ENCODE measurements at regions not wholly inside any gene's neighbourhood (a gene's known extent, or its start where the extent isn't known, plus 50 kb on each side); places are given as distances from the start of the nearest gene placed in this dataset.

DNA sequence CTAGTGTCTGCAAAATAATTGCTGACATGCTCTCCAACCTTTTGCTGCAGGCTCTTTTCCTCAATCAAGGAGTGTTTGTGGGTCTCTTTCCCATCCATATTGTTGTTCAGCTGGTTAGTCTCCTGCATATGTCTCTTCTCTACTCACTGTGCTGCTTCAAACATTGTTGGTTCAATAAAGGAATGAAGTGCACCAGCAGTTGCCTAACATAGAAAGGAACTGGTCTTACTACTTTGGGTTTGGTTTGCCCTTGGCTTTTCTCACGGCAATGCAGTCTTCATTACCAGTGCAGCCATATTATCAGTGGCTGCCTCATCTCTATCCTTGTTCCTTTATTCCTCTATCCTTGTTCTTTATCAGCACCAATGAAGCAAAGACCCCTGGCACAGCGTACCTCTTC lies 169.7 kb upstream of the TPK1 start:
- Histone ChIP-seq H3K9me3 (ENCODE audit: control insufficient read depth in 1 of 2, insufficient read depth in 1 of 2, low read length in 2 of 2) (peaks cover 4 to 12% of the 10 kb centered on the region in 2 experiments), H3K27ac (ENCODE audit: low read depth in 1 of 2, low read length in 2 of 2) (no peak overlapping the region), H3K27me3 (ENCODE audit: control insufficient read depth in 1 of 2, insufficient read depth in 2 of 2, low read length in 2 of 2) (no peaks in the 10 kb centered on the region), H3K36me3 (ENCODE audit: insufficient read depth, low read length) (no peaks in the 10 kb centered on the region), H3K4me1 (ENCODE audit: insufficient read depth, low read length) (no peaks in the 10 kb centered on the region), H3K4me3 (ENCODE audit: low read length) (no peak overlapping the region)
- Mint-ChIP-seq H3K4me1 (ENCODE audit: low read depth) (no peaks in the 10 kb centered on the region), H3K4me3 (no peak overlapping the region), H3K27ac (no peak overlapping the region), H3K27me3 (peaks cover 6% of the 10 kb centered on the region), H3K9me3 (peaks cover 4% of the 10 kb centered on the region), H3K36me3 (ENCODE audit: low read depth) (no peaks in the 10 kb centered on the region)
- TF ChIP-seq, protein P1, sequence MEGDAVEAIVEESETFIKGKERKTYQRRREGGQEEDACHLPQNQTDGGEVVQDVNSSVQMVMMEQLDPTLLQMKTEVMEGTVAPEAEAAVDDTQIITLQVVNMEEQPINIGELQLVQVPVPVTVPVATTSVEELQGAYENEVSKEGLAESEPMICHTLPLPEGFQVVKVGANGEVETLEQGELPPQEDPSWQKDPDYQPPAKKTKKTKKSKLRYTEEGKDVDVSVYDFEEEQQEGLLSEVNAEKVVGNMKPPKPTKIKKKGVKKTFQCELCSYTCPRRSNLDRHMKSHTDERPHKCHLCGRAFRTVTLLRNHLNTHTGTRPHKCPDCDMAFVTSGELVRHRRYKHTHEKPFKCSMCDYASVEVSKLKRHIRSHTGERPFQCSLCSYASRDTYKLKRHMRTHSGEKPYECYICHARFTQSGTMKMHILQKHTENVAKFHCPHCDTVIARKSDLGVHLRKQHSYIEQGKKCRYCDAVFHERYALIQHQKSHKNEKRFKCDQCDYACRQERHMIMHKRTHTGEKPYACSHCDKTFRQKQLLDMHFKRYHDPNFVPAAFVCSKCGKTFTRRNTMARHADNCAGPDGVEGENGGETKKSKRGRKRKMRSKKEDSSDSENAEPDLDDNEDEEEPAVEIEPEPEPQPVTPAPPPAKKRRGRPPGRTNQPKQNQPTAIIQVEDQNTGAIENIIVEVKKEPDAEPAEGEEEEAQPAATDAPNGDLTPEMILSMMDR (IDR thresholded peaks at IDR 0.05): no peak
- ATAC-seq (ENCODE audit: poor library complexity) (no peak), DNase-seq (no peak)
- ChIA-PET POLR2A (no interaction called here), CTCF (no interaction called here)
- intact Hi-C loops (cut with DNase I, micrococcal nuclease): no loop called here

DNA sequence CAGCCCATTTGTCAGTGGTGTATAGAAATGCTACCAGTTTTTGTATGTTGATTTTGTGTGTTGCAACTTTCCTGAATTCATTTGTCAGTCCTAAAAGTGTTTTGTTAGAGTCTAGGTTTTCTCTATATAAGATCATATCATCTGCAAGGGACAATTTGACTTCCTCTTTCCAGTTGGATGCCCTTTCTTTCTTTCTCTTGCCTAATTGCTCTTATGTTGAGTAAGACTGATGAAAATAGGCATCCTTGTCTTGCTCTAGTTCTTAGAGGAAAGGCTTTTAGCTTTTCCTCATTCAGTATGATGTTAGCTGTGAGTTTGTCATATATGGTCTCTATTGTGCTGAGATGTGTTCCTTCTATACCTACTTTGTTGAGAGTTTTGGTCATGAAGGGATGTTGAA lies 161.7 kb upstream of the TPK1 start:
- H3K4me3 Mint-ChIP-seq: no peak overlapping the region
- H3K36me3 Mint-ChIP-seq (ENCODE audit: low read depth): no peaks in the 10 kb centered on the region
- no peaks in the 10 kb centered on the region for H3K27me3 Mint-ChIP-seq
- no peaks in the 10 kb centered on the region for H3K36me3 ChIP-seq (ENCODE audit: insufficient read depth, low read length)
- peaks cover 9% of the 10 kb centered on the region for H3K4me1 Mint-ChIP-seq (ENCODE audit: low read depth)
- no peak overlapping the region for H3K27ac Mint-ChIP-seq
- H3K4me1 ChIP-seq (ENCODE audit: insufficient read depth, low read length): no peaks in the 10 kb centered on the region
- CTCF ChIA-PET: no interaction called here
- intact Hi-C loops (cut with DNase I, micrococcal nuclease): no loop called here
- DNase-seq (no peak), ATAC-seq (ENCODE audit: poor library complexity) (no peak)
- peaks cover 24% of the 10 kb centered on the region for H3K9me3 Mint-ChIP-seq
- TF ChIP-seq, protein P1 (IDR thresholded peaks at IDR 0.05): no peak
- peaks cover 12 to 14% of the 10 kb centered on the region in 2 experiments for H3K9me3 ChIP-seq (ENCODE audit: control insufficient read depth in 1 of 2, insufficient read depth in 1 of 2, low read length in 2 of 2)
- no peak overlapping the region for H3K27ac ChIP-seq (ENCODE audit: low read depth in 1 of 2, low read length in 2 of 2)
- no peak overlapping the region for H3K4me3 ChIP-seq (ENCODE audit: low read length)
- no peaks in the 10 kb centered on the region for H3K27me3 ChIP-seq (ENCODE audit: control insufficient read depth in 1 of 2, insufficient read depth in 2 of 2, low read length in 2 of 2)
- POLR2A ChIA-PET: no interaction called here

DNA sequence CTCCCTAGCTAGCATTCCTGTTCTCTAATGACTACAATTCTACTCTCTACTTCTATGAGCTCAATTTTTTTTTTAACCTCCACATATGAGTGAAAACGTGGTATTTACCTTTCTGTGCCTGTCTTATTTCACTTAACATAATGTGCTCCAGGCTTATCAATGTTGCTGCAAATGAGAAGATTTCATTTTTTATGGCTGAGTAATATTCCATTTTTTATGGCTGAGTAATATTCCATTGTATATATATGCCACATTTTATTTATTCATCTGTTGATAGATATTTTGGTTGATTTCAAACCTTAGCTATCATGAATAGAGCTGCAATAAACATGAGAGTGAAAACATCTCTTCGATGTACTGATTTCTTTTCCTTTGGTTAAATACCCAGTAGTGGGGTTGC lies 159.6 kb upstream of the TPK1 start:
- H3K27me3 Mint-ChIP-seq: no peaks in the 10 kb centered on the region
- POLR2A ChIA-PET: no interaction called here
- no peak overlapping the region for H3K27ac Mint-ChIP-seq
- H3K27me3 ChIP-seq (ENCODE audit: control insufficient read depth in 1 of 2, insufficient read depth in 2 of 2, low read length in 2 of 2): no peaks in the 10 kb centered on the region
- ATAC-seq (ENCODE audit: poor library complexity): no peak
- TF ChIP-seq, protein P1 (IDR thresholded peaks at IDR 0.05): no peak
- intact Hi-C loops (cut with DNase I, micrococcal nuclease): no loop called here
- H3K4me3 ChIP-seq (ENCODE audit: low read length): no peak overlapping the region
- no peaks in the 10 kb centered on the region for H3K36me3 Mint-ChIP-seq (ENCODE audit: low read depth)
- no peak overlapping the region for H3K27ac ChIP-seq (ENCODE audit: low read depth in 1 of 2, low read length in 2 of 2)
- CTCF ChIA-PET: no interaction called here
- H3K4me3 Mint-ChIP-seq: no peak overlapping the region
- DNase-seq: no peak
- H3K9me3 ChIP-seq (ENCODE audit: control insufficient read depth in 1 of 2, insufficient read depth in 1 of 2, low read length in 2 of 2): peaks cover 0 to 10% of the 10 kb centered on the region in 2 experiments
- no peaks in the 10 kb centered on the region for H3K36me3 ChIP-seq (ENCODE audit: insufficient read depth, low read length)
- H3K4me1 Mint-ChIP-seq (ENCODE audit: low read depth): peaks cover 9% of the 10 kb centered on the region
- H3K4me1 ChIP-seq (ENCODE audit: insufficient read depth, low read length): no peaks in the 10 kb centered on the region
- H3K9me3 Mint-ChIP-seq: peaks cover 23% of the 10 kb centered on the region
